ENCODE measurements at regions not wholly inside any gene's neighbourhood (a gene's known extent, or its start where the extent isn't known, plus 50 kb on each side); places are given as distances from the start of the nearest gene placed in this dataset.

DNA sequence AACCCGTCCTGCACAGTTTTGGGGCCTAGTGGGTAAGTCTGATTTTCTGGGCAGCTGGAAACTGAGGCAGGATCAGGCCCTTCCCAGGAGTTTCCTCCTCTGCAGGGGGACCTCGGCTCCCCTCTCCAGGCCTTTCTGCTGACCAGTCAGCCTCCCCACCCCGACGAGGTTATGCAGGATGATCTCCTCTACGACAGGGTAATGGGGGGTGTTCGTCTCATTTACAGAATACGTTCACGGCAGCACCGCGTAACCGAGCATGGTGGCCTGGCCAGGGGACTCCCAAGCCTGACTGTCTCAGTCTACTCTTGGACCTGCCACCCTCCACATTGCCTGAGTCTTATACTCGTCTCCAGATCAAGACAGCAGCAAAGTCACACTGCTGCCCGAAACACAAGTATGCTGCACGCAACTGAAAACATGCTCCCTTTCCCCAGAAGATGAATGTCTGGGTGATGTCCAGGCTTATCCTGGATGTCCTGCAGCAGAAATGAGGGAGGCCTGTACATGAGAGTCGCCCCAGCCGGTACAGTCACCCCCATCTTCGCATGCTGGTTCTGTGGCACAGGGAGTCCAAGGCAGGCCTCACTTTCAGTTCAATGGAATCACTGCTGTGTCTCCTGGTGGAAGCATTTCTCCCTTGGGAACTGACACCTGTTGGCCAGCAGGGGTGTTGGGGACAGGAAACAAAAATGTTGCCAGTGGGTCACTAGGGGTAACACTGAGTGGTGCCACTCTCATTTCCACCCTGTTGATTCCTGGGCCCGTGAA lies 120.8 kb downstream of the SOX1 start:
- H3K36me3 Mint-ChIP-seq (ENCODE audit: low read depth) = no peaks in the 10 kb centered on the region; the same call in 2 of the 3 replicates
- no peak overlapping the region for H3K27ac ChIP-seq (ENCODE audit: low read depth)
- H3K27me3 Mint-ChIP-seq (ENCODE audit: insufficient read depth, low read depth, poor library complexity) = no peaks in the 10 kb centered on the region
- no peak overlapping the region for H3K4me3 Mint-ChIP-seq
- H3K4me3 ChIP-seq = no peak overlapping the region
- DNase-seq (ENCODE audit: low spot score) (no peak), ATAC-seq (peak; percentile 53; the same call in 2 of the 3 replicates)
- H3K4me1 ChIP-seq (ENCODE audit: insufficient read depth) = no peaks in the 10 kb centered on the region
- H3K27ac Mint-ChIP-seq = no peak overlapping the region
- no peak overlapping the region for H2AFZ ChIP-seq
- no peaks in the 10 kb centered on the region for H3K27me3 ChIP-seq (ENCODE audit: insufficient read depth)
- no peaks in the 10 kb centered on the region for H3K36me3 ChIP-seq (ENCODE audit: insufficient read depth)
- no peaks in the 10 kb centered on the region for H3K79me2 ChIP-seq (replicated peaks; ENCODE audit: insufficient read depth)
- no peaks in the 10 kb centered on the region for H3F3A ChIP-seq (replicated peaks; ENCODE audit: low read depth)
- H3K4me2 ChIP-seq = no peak overlapping the region
- H4K20me1 ChIP-seq (replicated peaks; ENCODE audit: insufficient read depth) = no peaks in the 10 kb centered on the region
- H3K9me3 Mint-ChIP-seq = peaks cover 5% of the 10 kb centered on the region; the same call in 2 of the 3 replicates
- H3K4me1 Mint-ChIP-seq = no peaks in the 10 kb centered on the region
- no peak for TF ChIP-seq EZH2phosphoT487 (IDR thresholded peaks at IDR 0.05; ENCODE audit: unreplicated experiment)
- TF ChIP-seq, protein P1, sequence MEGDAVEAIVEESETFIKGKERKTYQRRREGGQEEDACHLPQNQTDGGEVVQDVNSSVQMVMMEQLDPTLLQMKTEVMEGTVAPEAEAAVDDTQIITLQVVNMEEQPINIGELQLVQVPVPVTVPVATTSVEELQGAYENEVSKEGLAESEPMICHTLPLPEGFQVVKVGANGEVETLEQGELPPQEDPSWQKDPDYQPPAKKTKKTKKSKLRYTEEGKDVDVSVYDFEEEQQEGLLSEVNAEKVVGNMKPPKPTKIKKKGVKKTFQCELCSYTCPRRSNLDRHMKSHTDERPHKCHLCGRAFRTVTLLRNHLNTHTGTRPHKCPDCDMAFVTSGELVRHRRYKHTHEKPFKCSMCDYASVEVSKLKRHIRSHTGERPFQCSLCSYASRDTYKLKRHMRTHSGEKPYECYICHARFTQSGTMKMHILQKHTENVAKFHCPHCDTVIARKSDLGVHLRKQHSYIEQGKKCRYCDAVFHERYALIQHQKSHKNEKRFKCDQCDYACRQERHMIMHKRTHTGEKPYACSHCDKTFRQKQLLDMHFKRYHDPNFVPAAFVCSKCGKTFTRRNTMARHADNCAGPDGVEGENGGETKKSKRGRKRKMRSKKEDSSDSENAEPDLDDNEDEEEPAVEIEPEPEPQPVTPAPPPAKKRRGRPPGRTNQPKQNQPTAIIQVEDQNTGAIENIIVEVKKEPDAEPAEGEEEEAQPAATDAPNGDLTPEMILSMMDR (conservative IDR thresholded peaks at IDR 0.05; ENCODE audit: low read depth in 2 of 2) = 0 out of 4 replicates have a peak, but pooled peaks have one; percentile 4 to 20
- TF ChIP-seq EZH2 (IDR thresholded peaks at IDR 0.05; ENCODE audit: low read depth, unreplicated experiment) = no peak
- H3K9me2 ChIP-seq (ENCODE audit: insufficient read depth) = 0 out of 2 replicates have a peak, but pooled peaks cover 3% of the 10 kb centered on the region

DNA sequence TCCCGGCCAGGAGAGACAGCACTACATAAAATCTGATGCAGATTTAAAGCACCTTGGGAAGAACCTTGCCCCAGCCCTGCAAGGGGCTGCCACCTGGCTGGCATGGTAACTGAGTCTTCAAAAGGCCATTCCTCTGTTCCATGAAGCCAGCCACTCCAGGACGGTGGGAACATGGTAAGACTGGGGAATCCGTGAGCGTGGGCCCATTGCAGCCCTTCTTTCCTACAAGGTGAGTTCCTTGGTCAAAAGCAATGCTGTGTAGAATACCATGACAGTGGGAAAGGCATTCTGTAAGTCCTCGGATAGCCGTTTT lies 121.3 kb downstream of the SOX1 start:
- Histone ChIP-seq H3K36me3 (ENCODE audit: insufficient read depth) (no peaks in the 10 kb centered on the region), H3K4me3 (no peak overlapping the region), H3F3A (replicated peaks; ENCODE audit: low read depth) (no peaks in the 10 kb centered on the region), H3K4me1 (ENCODE audit: insufficient read depth) (no peaks in the 10 kb centered on the region), H2AFZ (no peak overlapping the region), H3K9me2 (ENCODE audit: insufficient read depth) (0 out of 2 replicates have a peak, but pooled peaks cover 3% of the 10 kb centered on the region), H3K4me2 (no peak overlapping the region), H4K20me1 (replicated peaks; ENCODE audit: insufficient read depth) (no peaks in the 10 kb centered on the region), H3K27ac (ENCODE audit: low read depth) (no peak overlapping the region), H3K27me3 (ENCODE audit: insufficient read depth) (no peaks in the 10 kb centered on the region), H3K79me2 (replicated peaks; ENCODE audit: insufficient read depth) (no peaks in the 10 kb centered on the region)
- no peaks in the 10 kb centered on the region for H3K4me1 Mint-ChIP-seq
- H3K9me3 Mint-ChIP-seq = peaks cover 5% of the 10 kb centered on the region; the same call in 2 of the 3 replicates
- H3K27me3 Mint-ChIP-seq (ENCODE audit: insufficient read depth, low read depth, poor library complexity) = peaks cover 2% of the 10 kb centered on the region
- H3K27ac Mint-ChIP-seq = no peak overlapping the region
- DNase-seq (ENCODE audit: low spot score) (no peak), ATAC-seq (no peak)
- H3K36me3 Mint-ChIP-seq (ENCODE audit: low read depth) = peaks cover 5% of the 10 kb centered on the region
- no peak overlapping the region for H3K4me3 Mint-ChIP-seq
- TF ChIP-seq EZH2 (IDR thresholded peaks at IDR 0.05; ENCODE audit: low read depth, unreplicated experiment) (no peak), EZH2phosphoT487 (IDR thresholded peaks at IDR 0.05; ENCODE audit: unreplicated experiment) (no peak), JUNB (IDR thresholded peaks at IDR 0.05; ENCODE audit: unreplicated experiment) (no peak)
- TF ChIP-seq, protein P2, sequence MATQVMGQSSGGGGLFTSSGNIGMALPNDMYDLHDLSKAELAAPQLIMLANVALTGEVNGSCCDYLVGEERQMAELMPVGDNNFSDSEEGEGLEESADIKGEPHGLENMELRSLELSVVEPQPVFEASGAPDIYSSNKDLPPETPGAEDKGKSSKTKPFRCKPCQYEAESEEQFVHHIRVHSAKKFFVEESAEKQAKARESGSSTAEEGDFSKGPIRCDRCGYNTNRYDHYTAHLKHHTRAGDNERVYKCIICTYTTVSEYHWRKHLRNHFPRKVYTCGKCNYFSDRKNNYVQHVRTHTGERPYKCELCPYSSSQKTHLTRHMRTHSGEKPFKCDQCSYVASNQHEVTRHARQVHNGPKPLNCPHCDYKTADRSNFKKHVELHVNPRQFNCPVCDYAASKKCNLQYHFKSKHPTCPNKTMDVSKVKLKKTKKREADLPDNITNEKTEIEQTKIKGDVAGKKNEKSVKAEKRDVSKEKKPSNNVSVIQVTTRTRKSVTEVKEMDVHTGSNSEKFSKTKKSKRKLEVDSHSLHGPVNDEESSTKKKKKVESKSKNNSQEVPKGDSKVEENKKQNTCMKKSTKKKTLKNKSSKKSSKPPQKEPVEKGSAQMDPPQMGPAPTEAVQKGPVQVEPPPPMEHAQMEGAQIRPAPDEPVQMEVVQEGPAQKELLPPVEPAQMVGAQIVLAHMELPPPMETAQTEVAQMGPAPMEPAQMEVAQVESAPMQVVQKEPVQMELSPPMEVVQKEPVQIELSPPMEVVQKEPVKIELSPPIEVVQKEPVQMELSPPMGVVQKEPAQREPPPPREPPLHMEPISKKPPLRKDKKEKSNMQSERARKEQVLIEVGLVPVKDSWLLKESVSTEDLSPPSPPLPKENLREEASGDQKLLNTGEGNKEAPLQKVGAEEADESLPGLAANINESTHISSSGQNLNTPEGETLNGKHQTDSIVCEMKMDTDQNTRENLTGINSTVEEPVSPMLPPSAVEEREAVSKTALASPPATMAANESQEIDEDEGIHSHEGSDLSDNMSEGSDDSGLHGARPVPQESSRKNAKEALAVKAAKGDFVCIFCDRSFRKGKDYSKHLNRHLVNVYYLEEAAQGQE (IDR thresholded peaks at IDR 0.05; ENCODE audit: unreplicated experiment) = no peak
- TF ChIP-seq, protein P3, sequence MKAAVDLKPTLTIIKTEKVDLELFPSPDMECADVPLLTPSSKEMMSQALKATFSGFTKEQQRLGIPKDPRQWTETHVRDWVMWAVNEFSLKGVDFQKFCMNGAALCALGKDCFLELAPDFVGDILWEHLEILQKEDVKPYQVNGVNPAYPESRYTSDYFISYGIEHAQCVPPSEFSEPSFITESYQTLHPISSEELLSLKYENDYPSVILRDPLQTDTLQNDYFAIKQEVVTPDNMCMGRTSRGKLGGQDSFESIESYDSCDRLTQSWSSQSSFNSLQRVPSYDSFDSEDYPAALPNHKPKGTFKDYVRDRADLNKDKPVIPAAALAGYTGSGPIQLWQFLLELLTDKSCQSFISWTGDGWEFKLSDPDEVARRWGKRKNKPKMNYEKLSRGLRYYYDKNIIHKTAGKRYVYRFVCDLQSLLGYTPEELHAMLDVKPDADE (IDR thresholded peaks at IDR 0.05) = no peak
- TF ChIP-seq, protein P4, sequence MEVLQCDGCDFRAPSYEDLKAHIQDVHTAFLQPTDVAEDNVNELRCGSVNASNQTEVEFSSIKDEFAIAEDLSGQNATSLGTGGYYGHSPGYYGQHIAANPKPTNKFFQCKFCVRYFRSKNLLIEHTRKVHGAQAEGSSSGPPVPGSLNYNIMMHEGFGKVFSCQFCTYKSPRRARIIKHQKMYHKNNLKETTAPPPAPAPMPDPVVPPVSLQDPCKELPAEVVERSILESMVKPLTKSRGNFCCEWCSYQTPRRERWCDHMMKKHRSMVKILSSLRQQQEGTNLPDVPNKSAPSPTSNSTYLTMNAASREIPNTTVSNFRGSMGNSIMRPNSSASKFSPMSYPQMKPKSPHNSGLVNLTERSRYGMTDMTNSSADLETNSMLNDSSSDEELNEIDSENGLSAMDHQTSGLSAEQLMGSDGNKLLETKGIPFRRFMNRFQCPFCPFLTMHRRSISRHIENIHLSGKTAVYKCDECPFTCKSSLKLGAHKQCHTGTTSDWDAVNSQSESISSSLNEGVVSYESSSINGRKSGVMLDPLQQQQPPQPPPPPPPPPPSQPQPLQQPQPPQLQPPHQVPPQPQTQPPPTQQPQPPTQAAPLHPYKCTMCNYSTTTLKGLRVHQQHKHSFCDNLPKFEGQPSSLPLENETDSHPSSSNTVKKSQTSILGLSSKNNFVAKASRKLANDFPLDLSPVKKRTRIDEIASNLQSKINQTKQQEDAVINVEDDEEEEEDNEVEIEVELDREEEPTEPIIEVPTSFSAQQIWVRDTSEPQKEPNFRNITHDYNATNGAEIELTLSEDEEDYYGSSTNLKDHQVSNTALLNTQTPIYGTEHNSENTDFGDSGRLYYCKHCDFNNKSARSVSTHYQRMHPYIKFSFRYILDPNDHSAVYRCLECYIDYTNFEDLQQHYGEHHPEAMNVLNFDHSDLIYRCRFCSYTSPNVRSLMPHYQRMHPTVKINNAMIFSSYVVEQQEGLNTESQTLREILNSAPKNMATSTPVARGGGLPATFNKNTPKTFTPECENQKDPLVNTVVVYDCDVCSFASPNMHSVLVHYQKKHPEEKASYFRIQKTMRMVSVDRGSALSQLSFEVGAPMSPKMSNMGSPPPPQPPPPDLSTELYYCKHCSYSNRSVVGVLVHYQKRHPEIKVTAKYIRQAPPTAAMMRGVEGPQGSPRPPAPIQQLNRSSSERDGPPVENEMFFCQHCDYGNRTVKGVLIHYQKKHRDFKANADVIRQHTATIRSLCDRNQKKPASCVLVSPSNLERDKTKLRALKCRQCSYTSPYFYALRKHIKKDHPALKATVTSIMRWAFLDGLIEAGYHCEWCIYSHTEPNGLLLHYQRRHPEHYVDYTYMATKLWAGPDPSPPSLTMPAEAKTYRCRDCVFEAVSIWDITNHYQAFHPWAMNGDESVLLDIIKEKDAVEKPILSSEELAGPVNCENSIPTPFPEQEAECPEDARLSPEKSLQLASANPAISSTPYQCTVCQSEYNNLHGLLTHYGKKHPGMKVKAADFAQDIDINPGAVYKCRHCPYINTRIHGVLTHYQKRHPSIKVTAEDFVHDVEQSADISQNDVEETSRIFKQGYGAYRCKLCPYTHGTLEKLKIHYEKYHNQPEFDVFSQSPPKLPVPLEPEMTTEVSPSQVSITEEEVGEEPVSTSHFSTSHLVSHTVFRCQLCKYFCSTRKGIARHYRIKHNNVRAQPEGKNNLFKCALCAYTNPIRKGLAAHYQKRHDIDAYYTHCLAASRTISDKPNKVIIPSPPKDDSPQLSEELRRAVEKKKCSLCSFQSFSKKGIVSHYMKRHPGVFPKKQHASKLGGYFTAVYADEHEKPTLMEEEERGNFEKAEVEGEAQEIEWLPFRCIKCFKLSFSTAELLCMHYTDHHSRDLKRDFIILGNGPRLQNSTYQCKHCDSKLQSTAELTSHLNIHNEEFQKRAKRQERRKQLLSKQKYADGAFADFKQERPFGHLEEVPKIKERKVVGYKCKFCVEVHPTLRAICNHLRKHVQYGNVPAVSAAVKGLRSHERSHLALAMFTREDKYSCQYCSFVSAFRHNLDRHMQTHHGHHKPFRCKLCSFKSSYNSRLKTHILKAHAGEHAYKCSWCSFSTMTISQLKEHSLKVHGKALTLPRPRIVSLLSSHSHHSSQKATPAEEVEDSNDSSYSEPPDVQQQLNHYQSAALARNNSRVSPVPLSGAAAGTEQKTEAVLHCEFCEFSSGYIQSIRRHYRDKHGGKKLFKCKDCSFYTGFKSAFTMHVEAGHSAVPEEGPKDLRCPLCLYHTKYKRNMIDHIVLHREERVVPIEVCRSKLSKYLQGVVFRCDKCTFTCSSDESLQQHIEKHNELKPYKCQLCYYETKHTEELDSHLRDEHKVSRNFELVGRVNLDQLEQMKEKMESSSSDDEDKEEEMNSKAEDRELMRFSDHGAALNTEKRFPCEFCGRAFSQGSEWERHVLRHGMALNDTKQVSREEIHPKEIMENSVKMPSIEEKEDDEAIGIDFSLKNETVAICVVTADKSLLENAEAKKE (CRISPR knock-in tag; IDR thresholded peaks at IDR 0.05) = no peak

All from GM23338 (cell line).